ENCODE measurements at regions not wholly inside any gene's neighbourhood (a gene's known extent, or its start where the extent isn't known, plus 50 kb on each side); places are given as distances from the start of the nearest gene placed in this dataset.
"Not testable (repeated sequence)": the region's sequence is repeated elsewhere in the genome, so short reads cannot be mapped to it uniquely, and the experiment has no call there.

DNA sequence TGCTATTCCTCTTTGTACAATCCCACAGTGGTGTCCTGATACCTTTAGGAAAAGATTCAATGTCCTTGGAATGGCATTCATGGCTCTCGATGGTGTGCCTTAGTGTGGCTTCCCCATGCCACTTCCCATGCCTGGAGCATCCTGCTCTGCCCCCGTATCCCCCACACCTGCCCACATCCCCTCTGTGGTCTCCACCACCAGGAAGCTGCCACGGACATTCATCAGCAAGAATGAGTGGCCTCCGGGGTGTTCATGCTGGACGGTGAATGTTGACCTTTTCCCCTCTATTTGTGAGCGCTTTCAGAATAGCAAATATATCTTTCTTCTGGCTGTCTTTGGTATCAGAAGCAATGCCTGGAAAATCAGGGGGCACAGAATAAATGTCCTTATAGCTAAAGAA is 262.0 kb upstream of the NRP1 start:
- H3K4me3 ChIP-seq: no peak overlapping the region
- DNase-seq: no peak
- no peaks in the 10 kb centered on the region for H3K4me1 ChIP-seq
- no peaks in the 10 kb centered on the region for H3K27me3 ChIP-seq
- 54 to 69% methylated on average over 6 of the region's 6 CpGs for WGBS, 2 donors
- H3K27ac ChIP-seq: no peak overlapping the region
- TF ChIP-seq POLR2A (IDR thresholded peaks at IDR 0.05): no peak
- no peak for TF ChIP-seq EP300 (IDR thresholded peaks at IDR 0.05)
- no peak for TF ChIP-seq POLR2AphosphoS5 (IDR thresholded peaks at IDR 0.05)
- intact Hi-C loops (cut with DNase I): no loop called here
- no peaks in the 10 kb centered on the region for H3K36me3 ChIP-seq
- no peaks in the 10 kb centered on the region for H3K9me3 ChIP-seq

DNA sequence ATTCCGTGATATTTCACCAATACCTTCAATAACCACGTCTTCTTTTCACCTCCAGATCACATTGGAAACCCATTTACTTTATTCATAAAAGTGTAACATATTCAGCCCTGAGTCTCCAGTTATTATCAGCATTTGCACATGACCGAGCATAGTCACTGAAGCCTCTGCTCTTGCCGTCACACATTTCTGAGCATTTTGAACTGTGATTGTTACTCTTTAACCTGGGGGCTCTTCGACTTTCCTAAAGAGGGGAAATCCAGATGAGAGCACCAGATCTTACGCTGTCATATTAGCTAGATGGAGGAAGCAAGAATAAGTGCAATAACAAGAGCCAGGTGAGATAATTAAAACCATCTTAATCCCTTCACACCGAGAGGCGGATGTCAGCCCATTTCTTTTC is 260.0 kb upstream of the NRP1 start:
- DNase-seq: no peak
- intact Hi-C loops (cut with DNase I): no loop called here
- no peaks in the 10 kb centered on the region for H3K9me3 ChIP-seq
- H3K27ac ChIP-seq: no peak overlapping the region
- no peaks in the 10 kb centered on the region for H3K36me3 ChIP-seq
- TF ChIP-seq POLR2AphosphoS5 (IDR thresholded peaks at IDR 0.05) (no peak), POLR2A (IDR thresholded peaks at IDR 0.05) (no peak), EP300 (IDR thresholded peaks at IDR 0.05) (no peak)
- TF ChIP-seq, protein P1, sequence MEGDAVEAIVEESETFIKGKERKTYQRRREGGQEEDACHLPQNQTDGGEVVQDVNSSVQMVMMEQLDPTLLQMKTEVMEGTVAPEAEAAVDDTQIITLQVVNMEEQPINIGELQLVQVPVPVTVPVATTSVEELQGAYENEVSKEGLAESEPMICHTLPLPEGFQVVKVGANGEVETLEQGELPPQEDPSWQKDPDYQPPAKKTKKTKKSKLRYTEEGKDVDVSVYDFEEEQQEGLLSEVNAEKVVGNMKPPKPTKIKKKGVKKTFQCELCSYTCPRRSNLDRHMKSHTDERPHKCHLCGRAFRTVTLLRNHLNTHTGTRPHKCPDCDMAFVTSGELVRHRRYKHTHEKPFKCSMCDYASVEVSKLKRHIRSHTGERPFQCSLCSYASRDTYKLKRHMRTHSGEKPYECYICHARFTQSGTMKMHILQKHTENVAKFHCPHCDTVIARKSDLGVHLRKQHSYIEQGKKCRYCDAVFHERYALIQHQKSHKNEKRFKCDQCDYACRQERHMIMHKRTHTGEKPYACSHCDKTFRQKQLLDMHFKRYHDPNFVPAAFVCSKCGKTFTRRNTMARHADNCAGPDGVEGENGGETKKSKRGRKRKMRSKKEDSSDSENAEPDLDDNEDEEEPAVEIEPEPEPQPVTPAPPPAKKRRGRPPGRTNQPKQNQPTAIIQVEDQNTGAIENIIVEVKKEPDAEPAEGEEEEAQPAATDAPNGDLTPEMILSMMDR (IDR thresholded peaks at IDR 0.05): no peak
- no peak overlapping the region for H3K4me3 ChIP-seq
- H3K27me3 ChIP-seq: no peaks in the 10 kb centered on the region
- 40 to 69% methylated on average over 8 of the region's 8 CpGs for WGBS, 2 donors
- no peaks in the 10 kb centered on the region for H3K4me1 ChIP-seq

DNA sequence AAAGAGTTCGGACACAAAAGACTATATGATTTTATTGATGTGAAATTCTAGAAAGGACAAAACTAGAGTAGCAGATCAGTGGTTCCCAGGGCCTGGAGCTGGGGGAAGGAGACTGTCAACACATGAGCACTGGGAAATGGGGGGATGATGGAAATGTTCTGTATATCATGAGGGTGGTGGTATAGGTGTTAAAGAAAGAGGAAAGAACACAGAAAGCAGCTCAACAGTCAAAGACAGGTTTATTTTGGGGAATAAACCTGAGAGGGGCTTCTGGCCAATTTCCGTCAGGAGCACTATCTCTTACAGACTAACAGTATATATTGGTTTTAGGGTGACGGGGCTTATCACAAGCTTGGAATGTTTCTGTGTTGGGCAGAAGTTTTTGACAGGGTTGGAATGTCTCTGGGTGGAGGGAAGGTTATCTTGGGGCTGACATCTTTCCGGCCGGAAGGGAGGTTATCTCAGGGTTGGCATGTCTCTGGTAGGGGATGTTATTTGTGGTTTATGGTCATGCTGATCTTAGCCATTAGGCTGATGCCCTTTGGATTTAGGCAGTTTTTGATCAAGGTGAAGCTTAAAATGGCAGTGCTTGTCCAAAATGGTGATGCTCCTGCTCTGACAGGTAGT is 254.6 kb upstream of the NRP1 start:
- H3K4me1 ChIP-seq: no peaks in the 10 kb centered on the region
- H3K4me3 ChIP-seq: no peak overlapping the region
- no peak overlapping the region for H3K27ac ChIP-seq
- no peaks in the 10 kb centered on the region for H3K27me3 ChIP-seq
- no peak for DNase-seq
- TF ChIP-seq POLR2AphosphoS5 (IDR thresholded peaks at IDR 0.05) (no peak), EP300 (IDR thresholded peaks at IDR 0.05) (no peak), POLR2A (IDR thresholded peaks at IDR 0.05) (no peak)
- TF ChIP-seq, protein P1 (IDR thresholded peaks at IDR 0.05): no peak
- H3K9me3 ChIP-seq: peaks cover 0 to 5% (median 0%) of the 10 kb centered on the region in 4 donors
- intact Hi-C loops (cut with DNase I): no loop called here
- H3K36me3 ChIP-seq: no peaks in the 10 kb centered on the region
- 87 to 93% methylated on average over 5 of the region's 5 CpGs for WGBS, 2 donors

DNA sequence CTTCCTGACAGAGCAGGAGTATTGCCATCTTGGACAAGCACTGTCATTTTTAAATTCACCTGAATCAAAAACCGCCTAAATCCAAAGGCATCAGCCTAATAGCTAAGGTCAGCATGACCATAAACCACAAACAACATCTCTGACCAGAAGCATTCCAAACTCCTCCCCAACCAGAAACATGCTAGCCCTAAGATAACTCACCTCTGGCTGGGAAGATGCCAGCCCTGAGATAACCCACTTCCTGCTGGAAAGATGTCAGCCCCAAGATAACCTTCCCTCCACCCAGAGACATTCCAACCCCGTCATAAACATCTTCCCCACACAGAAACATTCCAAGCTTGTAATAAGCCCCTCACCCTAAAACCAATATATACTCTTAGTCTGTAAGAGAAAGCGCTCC is 250.1 kb upstream of the NRP1 start:
- H3K36me3 ChIP-seq; DNase-seq; H3K27me3 ChIP-seq; H3K9me3 ChIP-seq; H3K27ac ChIP-seq; H3K4me3 ChIP-seq; intact Hi-C loops (cut with DNase I); H3K4me1 ChIP-seq: not testable (repeated sequence)
- WGBS, 2 donors: 48 to 74% methylated on average over 3 of the region's 3 CpGs

DNA sequence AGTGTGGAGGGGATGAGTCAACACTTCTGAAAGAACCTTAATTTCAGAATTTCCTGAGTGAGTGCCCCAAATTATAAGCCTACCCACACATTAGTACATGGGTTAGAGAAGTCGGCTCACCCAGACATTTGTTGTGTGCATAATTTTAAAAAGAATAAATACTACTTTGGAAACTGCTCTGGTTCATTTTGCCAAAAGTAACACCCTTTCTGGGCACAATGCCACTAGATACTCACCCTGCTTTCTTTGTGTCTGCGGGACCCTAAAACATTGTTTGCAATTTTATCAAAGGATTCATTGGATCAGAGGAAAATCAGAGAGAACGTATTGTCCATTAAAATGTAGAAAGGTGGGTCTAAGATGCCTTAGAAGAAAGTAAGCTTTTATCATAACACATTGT is 245.5 kb upstream of the NRP1 start:
- Histone ChIP-seq H3K36me3 (no peaks in the 10 kb centered on the region), H3K4me3 (no peak overlapping the region), H3K27ac (no peak overlapping the region), H3K4me1 (no peaks in the 10 kb centered on the region), H3K9me3 (peaks cover 0 to 2% (median 0%) of the 10 kb centered on the region in 4 donors), H3K27me3 (no peaks in the 10 kb centered on the region)
- 76 to 85% methylated on average over 3 of the region's 3 CpGs for WGBS, 2 donors
- DNase-seq: no peak
- intact Hi-C loops (cut with DNase I): no loop called here
- no peak for TF ChIP-seq POLR2AphosphoS5 (IDR thresholded peaks at IDR 0.05)
- no peak for TF ChIP-seq POLR2A (IDR thresholded peaks at IDR 0.05)
- no peak for TF ChIP-seq EP300 (IDR thresholded peaks at IDR 0.05)
- TF ChIP-seq, protein P1 (IDR thresholded peaks at IDR 0.05): no peak

DNA sequence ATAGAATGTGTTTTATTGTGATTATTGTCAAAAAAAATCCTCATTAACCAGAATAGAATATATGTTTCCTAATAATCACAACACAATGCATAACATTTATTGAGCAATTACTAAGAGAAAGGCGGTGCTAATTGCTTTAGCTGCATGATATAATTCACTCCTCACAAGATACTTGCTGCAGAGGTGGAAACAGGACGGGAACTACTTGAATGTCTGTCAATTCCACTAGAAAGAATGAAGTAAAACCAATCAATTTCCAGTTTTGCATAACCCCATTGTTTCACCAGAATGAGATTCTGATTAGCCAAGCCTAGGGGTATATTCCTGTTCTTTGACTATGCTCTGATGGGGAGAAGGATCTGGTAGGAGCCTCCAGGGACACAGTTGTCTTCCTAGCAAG is 239.1 kb upstream of the NRP1 start:
- no peak overlapping the region for H3K4me3 ChIP-seq
- 80 to 84% methylated on average over 2 of the region's 2 CpGs for WGBS, 2 donors
- no peaks in the 10 kb centered on the region for H3K36me3 ChIP-seq
- no peaks in the 10 kb centered on the region for H3K9me3 ChIP-seq
- TF ChIP-seq EP300 (IDR thresholded peaks at IDR 0.05): no peak
- no peak for TF ChIP-seq POLR2AphosphoS5 (IDR thresholded peaks at IDR 0.05)
- no peak for TF ChIP-seq POLR2A (IDR thresholded peaks at IDR 0.05)
- TF ChIP-seq, protein P1 (IDR thresholded peaks at IDR 0.05): no peak
- no peaks in the 10 kb centered on the region for H3K4me1 ChIP-seq
- no peaks in the 10 kb centered on the region for H3K27me3 ChIP-seq
- H3K27ac ChIP-seq: no peak overlapping the region
- intact Hi-C loops (cut with DNase I): no loop called here
- DNase-seq: no peak

Measured in sigmoid colon (tissue), 6 donors.